HL-60 (cell line): ENCODE measurements at regions not wholly inside any gene's neighbourhood (a gene's known extent, or its start where the extent isn't known, plus 50 kb on each side); places are given as distances from the start of the nearest gene placed in this dataset.

ENCODE experiments used
- DNase-seq, 2 experiments: peaks; one replicate each; pipeline ENCODE4 v3.0.0-alpha.2; 2010 to 2020; ENCODE audit warnings: low read depth in 1 of 2, low spot score in 1 of 2
- H3K27ac ChIP-seq: fragments of 250-450 bp; sonication (Bioruptor Pico); replicated peaks from 2 replicates; pipeline ENCODE4 v1.5.1; 2020; ENCODE audit warnings: mild to moderate bottlenecking, moderate library complexity
- H3K27me3 ChIP-seq: fragments of 250-450 bp; sonication (Bioruptor Pico); 2 replicates; pipeline ENCODE4 v1.5.1; 2021; ENCODE audit warnings: mild to moderate bottlenecking, moderate library complexity; ENCODE audit not compliant: insufficient read depth, poor library complexity, severe bottlenecking
- H3K4me3 ChIP-seq: replicated peaks from 2 replicates; pipeline ENCODE4 v1.5.1; 2011; ENCODE audit warnings: mild to moderate bottlenecking, control low read depth, low read length; ENCODE audit not compliant: insufficient read depth
- GABPA ChIP-seq: IDR thresholded peaks from 2 replicates; pipeline ENCODE4 v1.6.1; 2012; ENCODE audit warnings: low read depth
- POLR2AphosphoS5 ChIP-seq: IDR thresholded peaks from 2 replicates; pipeline ENCODE4 v1.6.1; 2012; ENCODE audit warnings: low read depth
- SPI1 ChIP-seq: IDR thresholded peaks from 2 replicates; pipeline ENCODE4 v1.6.1; 2012; ENCODE audit warnings: low read depth, mild to moderate bottlenecking, borderline replicate concordance
- TF ChIP-seq, protein P1 (sequence below): IDR thresholded peaks from 2 replicates; pipeline ENCODE4 v1.6.1; 2012; ENCODE audit warnings: low read depth; ENCODE audit not compliant: insufficient replicate concordance
- TF ChIP-seq, protein P2 (sequence below): IDR thresholded peaks from one replicate; pipeline ENCODE4 v1.5.1; 2011; ENCODE audit warnings: low read length, control low read depth, inconsistent platforms; ENCODE audit not compliant: insufficient read depth

DNA sequence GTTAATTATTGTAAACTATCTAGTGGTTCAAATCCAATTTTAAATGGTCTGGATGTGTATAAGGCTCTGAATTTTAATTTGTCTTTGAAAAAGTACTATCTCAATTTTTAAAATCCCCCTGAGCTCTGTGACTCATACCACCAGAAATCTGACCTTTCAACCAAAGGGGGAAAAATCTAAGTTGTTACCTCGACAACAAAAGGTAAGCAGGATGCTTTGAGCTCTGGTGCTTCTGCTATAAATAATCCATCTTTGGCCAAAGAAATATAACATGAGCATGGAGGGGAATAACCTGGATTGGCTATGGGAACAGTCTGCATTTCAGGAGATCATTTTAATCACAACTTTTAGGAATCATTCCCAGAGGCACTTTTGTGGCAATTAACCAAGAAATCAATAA lies 76.3 kb upstream of the PCSK1 start:
- no peak for DNase-seq
- TF ChIP-seq GABPA (no peak), SPI1 (no peak), POLR2AphosphoS5 (no peak)
- TF ChIP-seq, protein P1, sequence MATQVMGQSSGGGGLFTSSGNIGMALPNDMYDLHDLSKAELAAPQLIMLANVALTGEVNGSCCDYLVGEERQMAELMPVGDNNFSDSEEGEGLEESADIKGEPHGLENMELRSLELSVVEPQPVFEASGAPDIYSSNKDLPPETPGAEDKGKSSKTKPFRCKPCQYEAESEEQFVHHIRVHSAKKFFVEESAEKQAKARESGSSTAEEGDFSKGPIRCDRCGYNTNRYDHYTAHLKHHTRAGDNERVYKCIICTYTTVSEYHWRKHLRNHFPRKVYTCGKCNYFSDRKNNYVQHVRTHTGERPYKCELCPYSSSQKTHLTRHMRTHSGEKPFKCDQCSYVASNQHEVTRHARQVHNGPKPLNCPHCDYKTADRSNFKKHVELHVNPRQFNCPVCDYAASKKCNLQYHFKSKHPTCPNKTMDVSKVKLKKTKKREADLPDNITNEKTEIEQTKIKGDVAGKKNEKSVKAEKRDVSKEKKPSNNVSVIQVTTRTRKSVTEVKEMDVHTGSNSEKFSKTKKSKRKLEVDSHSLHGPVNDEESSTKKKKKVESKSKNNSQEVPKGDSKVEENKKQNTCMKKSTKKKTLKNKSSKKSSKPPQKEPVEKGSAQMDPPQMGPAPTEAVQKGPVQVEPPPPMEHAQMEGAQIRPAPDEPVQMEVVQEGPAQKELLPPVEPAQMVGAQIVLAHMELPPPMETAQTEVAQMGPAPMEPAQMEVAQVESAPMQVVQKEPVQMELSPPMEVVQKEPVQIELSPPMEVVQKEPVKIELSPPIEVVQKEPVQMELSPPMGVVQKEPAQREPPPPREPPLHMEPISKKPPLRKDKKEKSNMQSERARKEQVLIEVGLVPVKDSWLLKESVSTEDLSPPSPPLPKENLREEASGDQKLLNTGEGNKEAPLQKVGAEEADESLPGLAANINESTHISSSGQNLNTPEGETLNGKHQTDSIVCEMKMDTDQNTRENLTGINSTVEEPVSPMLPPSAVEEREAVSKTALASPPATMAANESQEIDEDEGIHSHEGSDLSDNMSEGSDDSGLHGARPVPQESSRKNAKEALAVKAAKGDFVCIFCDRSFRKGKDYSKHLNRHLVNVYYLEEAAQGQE: no peak
- TF ChIP-seq, protein P2, sequence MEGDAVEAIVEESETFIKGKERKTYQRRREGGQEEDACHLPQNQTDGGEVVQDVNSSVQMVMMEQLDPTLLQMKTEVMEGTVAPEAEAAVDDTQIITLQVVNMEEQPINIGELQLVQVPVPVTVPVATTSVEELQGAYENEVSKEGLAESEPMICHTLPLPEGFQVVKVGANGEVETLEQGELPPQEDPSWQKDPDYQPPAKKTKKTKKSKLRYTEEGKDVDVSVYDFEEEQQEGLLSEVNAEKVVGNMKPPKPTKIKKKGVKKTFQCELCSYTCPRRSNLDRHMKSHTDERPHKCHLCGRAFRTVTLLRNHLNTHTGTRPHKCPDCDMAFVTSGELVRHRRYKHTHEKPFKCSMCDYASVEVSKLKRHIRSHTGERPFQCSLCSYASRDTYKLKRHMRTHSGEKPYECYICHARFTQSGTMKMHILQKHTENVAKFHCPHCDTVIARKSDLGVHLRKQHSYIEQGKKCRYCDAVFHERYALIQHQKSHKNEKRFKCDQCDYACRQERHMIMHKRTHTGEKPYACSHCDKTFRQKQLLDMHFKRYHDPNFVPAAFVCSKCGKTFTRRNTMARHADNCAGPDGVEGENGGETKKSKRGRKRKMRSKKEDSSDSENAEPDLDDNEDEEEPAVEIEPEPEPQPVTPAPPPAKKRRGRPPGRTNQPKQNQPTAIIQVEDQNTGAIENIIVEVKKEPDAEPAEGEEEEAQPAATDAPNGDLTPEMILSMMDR: no peak
- Histone ChIP-seq H3K27me3 (no peaks in the 10 kb centered on the region), H3K27ac (no peak overlapping the region), H3K4me3 (no peak overlapping the region)

DNA sequence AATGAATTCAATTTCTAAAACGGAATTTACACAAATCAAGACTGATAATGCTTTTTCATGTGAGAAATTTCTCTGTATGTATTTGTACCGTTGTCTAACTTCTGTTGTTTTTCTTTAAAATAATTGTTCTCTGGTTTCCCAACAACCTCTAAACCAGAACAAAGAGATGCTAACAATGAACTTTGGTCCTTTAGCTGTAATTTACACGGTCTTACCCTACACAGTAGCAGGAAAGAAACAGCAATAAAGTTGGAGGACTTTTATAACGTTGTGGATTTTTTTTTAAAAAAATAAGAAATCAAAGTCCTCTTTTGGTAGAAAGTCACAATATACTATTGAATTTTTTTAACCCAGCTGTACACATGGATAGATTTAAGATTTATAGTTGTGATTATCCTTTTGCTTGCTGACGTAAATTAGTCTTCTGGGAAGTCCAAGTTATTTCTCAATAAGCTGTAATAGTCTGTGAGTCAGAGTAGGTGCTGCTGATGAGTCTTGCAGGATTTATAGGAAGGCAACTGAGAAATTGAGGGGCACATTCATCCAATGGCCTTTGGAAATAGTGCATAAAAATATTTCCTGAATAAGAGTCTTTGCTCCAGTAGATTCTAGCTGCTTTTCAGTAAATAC lies 76.8 kb upstream of the PCSK1 start:
- no peak overlapping the region for H3K4me3 ChIP-seq
- H3K27me3 ChIP-seq: no peaks in the 10 kb centered on the region
- DNase-seq: no peak
- no peak for TF ChIP-seq GABPA
- TF ChIP-seq POLR2AphosphoS5: no peak
- TF ChIP-seq, protein P1: no peak
- TF ChIP-seq SPI1: no peak
- TF ChIP-seq, protein P2: no peak
- no peak overlapping the region for H3K27ac ChIP-seq

DNA sequence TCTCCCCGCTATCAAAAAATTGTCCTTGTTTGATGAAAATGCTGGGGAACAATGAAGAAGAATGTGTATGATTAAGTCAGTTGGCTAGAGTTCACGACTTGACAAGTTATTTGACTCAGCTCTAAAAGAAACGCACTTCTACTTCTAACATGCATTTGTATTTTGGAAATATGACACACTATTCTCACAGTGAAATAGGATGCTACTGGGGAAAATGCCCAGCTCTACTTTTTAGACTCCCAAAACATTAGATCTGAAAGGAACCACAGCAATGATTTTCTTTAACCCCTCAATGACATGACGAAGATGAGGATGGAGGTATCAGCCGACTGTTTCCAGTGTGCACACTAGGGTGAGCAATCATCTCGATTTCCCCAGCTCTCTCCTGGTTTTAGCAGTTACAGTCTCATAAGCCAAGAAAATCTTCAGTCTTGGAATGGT lies 83.6 kb upstream of the PCSK1 start:
- Histone ChIP-seq H3K4me3 (no peak overlapping the region), H3K27me3 (no peaks in the 10 kb centered on the region), H3K27ac (no peak overlapping the region)
- no peak for DNase-seq
- no peak for TF ChIP-seq SPI1
- no peak for TF ChIP-seq POLR2AphosphoS5
- no peak for TF ChIP-seq GABPA
- TF ChIP-seq, protein P1: no peak
- TF ChIP-seq, protein P2: no peak
